ENCODE measurements at regions not wholly inside any gene's neighbourhood (a gene's known extent, or its start where the extent isn't known, plus 50 kb on each side); places are given as distances from the start of the nearest gene placed in this dataset.

GRCh38 chr11:10373340-10373739 is 68.5 kb downstream of the ADM start:
- ChIA-PET POLR2A (no interaction called here), CTCF (no interaction called here)
- DNase-seq (ENCODE audit: low read depth, low spot score) (no peak), ATAC-seq (no peak)
- in situ Hi-C loops (cut with HindIII; ENCODE audit: low pct_unique_long_range_greater_than_20kb, low sequenced_read_pairs) (no loop called here), intact Hi-C loops (cut with micrococcal nuclease; ENCODE audit: unreplicated experiment) (no loop called here)
- H3K27me3 ChIP-seq (ENCODE audit: control insufficient read depth, insufficient read depth, low read length), result no peaks in the 10 kb centered on the region
- H3K4me1 ChIP-seq (ENCODE audit: control insufficient read depth, insufficient read depth, low read length), result no peaks in the 10 kb centered on the region
- H3K4me3 ChIP-seq (ENCODE audit: low read depth in 2 of 2, low read length in 2 of 2), result no peak overlapping the region
- no TSS peak for BruUV-seq (replicated peaks)
- no peak overlapping the region for H3K27ac ChIP-seq (ENCODE audit: low read length)
- TF ChIP-seq REST (IDR thresholded peaks at IDR 0.05; ENCODE audit: insufficient read depth in 1 of 2, low read depth in 2 of 2, low read length in 1 of 2), result no peak
- no peak for TF ChIP-seq CTCF (IDR thresholded peaks at IDR 0.05)
- TF ChIP-seq TCF7L2 (IDR thresholded peaks at IDR 0.05; ENCODE audit: low read depth, low read length), result no peak
- no peak for TF ChIP-seq POLR2AphosphoS5 (IDR thresholded peaks at IDR 0.05; ENCODE audit: low read depth, low read length)
- no peak for TF ChIP-seq SIN3A (IDR thresholded peaks at IDR 0.05; ENCODE audit: borderline replicate concordance, insufficient read depth, low read depth, low read length)
- H3K9me3 ChIP-seq (ENCODE audit: control insufficient read depth, insufficient read depth, low read depth, low read length), result no peaks in the 10 kb centered on the region
- no peaks in the 10 kb centered on the region for H3K36me3 ChIP-seq (ENCODE audit: control insufficient read depth, insufficient read depth, low read length)

- H3K27ac ChIP-seq (ENCODE audit: low read length), result no peak overlapping the region
Measured at GRCh38 chr11:10373929-10374328, 69.1 kb downstream of the ADM start.

More at GRCh38 chr11:10373929-10374328, 69.1 kb downstream of the ADM start:
- no TSS peak for BruUV-seq (replicated peaks)
- no peak for ATAC-seq
- no peaks in the 10 kb centered on the region for H3K9me3 ChIP-seq (ENCODE audit: control insufficient read depth, insufficient read depth, low read depth, low read length)
- POLR2A ChIA-PET, result no interaction called here
- H3K4me3 ChIP-seq (ENCODE audit: low read depth in 2 of 2, low read length in 2 of 2), result no peak overlapping the region
- CTCF ChIA-PET, result no interaction called here
- DNase-seq (ENCODE audit: low read depth, low spot score), result no peak
- TF ChIP-seq CTCF (IDR thresholded peaks at IDR 0.05) (no peak), REST (IDR thresholded peaks at IDR 0.05; ENCODE audit: insufficient read depth in 1 of 2, low read depth in 2 of 2, low read length in 1 of 2) (no peak), POLR2AphosphoS5 (IDR thresholded peaks at IDR 0.05; ENCODE audit: low read depth, low read length) (no peak), TCF7L2 (IDR thresholded peaks at IDR 0.05; ENCODE audit: low read depth, low read length) (no peak), SIN3A (IDR thresholded peaks at IDR 0.05; ENCODE audit: borderline replicate concordance, insufficient read depth, low read depth, low read length) (no peak)
- no peaks in the 10 kb centered on the region for H3K4me1 ChIP-seq (ENCODE audit: control insufficient read depth, insufficient read depth, low read length)
- no peaks in the 10 kb centered on the region for H3K27me3 ChIP-seq (ENCODE audit: control insufficient read depth, insufficient read depth, low read length)
- in situ Hi-C loops (cut with HindIII; ENCODE audit: low pct_unique_long_range_greater_than_20kb, low sequenced_read_pairs) (no loop called here), intact Hi-C loops (cut with micrococcal nuclease; ENCODE audit: unreplicated experiment) (no loop called here)
- H3K36me3 ChIP-seq (ENCODE audit: control insufficient read depth, insufficient read depth, low read length), result no peaks in the 10 kb centered on the region
